HL-60 (cell line): ENCODE measurements at regions not wholly inside any gene's neighbourhood (a gene's known extent, or its start where the extent isn't known, plus 50 kb on each side); places are given as distances from the start of the nearest gene placed in this dataset.

Source experiments
- DNase-seq, 2 experiments: peaks; one replicate each; pipeline ENCODE4 v3.0.0-alpha.2; 2010 to 2020; ENCODE audit warnings: low read depth in 1 of 2, low spot score in 1 of 2
- H3K27ac ChIP-seq: fragments of 250-450 bp; sonication (Bioruptor Pico); replicated peaks from 2 replicates; pipeline ENCODE4 v1.5.1; 2020; ENCODE audit warnings: mild to moderate bottlenecking, moderate library complexity
- H3K27me3 ChIP-seq: fragments of 250-450 bp; sonication (Bioruptor Pico); 2 replicates; pipeline ENCODE4 v1.5.1; 2021; ENCODE audit warnings: mild to moderate bottlenecking, moderate library complexity; ENCODE audit not compliant: insufficient read depth, poor library complexity, severe bottlenecking
- H3K4me3 ChIP-seq: replicated peaks from 2 replicates; pipeline ENCODE4 v1.5.1; 2011; ENCODE audit warnings: mild to moderate bottlenecking, control low read depth, low read length; ENCODE audit not compliant: insufficient read depth
- CTCF ChIP-seq: IDR thresholded peaks from one replicate; pipeline ENCODE4 v1.5.1; 2011; ENCODE audit warnings: low read length, control low read depth, inconsistent platforms; ENCODE audit not compliant: insufficient read depth
- GABPA ChIP-seq: IDR thresholded peaks from 2 replicates; pipeline ENCODE4 v1.6.1; 2012; ENCODE audit warnings: low read depth
- POLR2AphosphoS5 ChIP-seq: IDR thresholded peaks from 2 replicates; pipeline ENCODE4 v1.6.1; 2012; ENCODE audit warnings: low read depth
- REST ChIP-seq: IDR thresholded peaks from 2 replicates; pipeline ENCODE4 v1.6.1; 2012; ENCODE audit warnings: low read depth; ENCODE audit not compliant: insufficient replicate concordance
- SPI1 ChIP-seq: IDR thresholded peaks from 2 replicates; pipeline ENCODE4 v1.6.1; 2012; ENCODE audit warnings: low read depth, mild to moderate bottlenecking, borderline replicate concordance

GRCh38 chr4:164304101-164304639 is 449.8 kb upstream of the SMIM31 start:
- DNase-seq: no peak
- no peak overlapping the region for H3K27ac ChIP-seq
- TF ChIP-seq POLR2AphosphoS5: no peak
- no peak overlapping the region for H3K4me3 ChIP-seq
- no peaks in the 10 kb centered on the region for H3K27me3 ChIP-seq

- DNase-seq: no peak
- Histone ChIP-seq H3K27ac (no peak overlapping the region), H3K27me3 (no peaks in the 10 kb centered on the region), H3K4me3 (no peak overlapping the region)
- TF ChIP-seq SPI1: no peak
- TF ChIP-seq CTCF: no peak
Observed at GRCh38 chr4:164304861-164305260, 449.1 kb upstream of the SMIM31 start.

- Histone ChIP-seq H3K27me3 (no peaks in the 10 kb centered on the region), H3K4me3 (no peak overlapping the region), H3K27ac (no peak overlapping the region)
- TF ChIP-seq CTCF: no peak
- no peak for TF ChIP-seq POLR2AphosphoS5
- TF ChIP-seq GABPA: no peak
- no peak for TF ChIP-seq REST
- TF ChIP-seq SPI1: no peak
- DNase-seq: no peak
Observed at GRCh38 chr4:164307262-164307661, 446.7 kb upstream of the SMIM31 start.

GRCh38 chr4:164312671-164313070 is 441.3 kb upstream of the SMIM31 start:
- no peak for DNase-seq
- Histone ChIP-seq H3K4me3 (no peak overlapping the region), H3K27me3 (no peaks in the 10 kb centered on the region), H3K27ac (no peak overlapping the region)
- no peak for TF ChIP-seq SPI1
- TF ChIP-seq POLR2AphosphoS5: no peak
- TF ChIP-seq GABPA: no peak
- no peak for TF ChIP-seq CTCF
- TF ChIP-seq REST: no peak
